K562 (cell line): ENCODE measurements at regions not wholly inside any gene's neighbourhood (a gene's known extent, or its start where the extent isn't known, plus 50 kb on each side); places are given as distances from the start of the nearest gene placed in this dataset.

Experiments
- ATF1 ChIP-seq, 2 experiments: fragments of 450-650 bp in 1 of 2; IDR thresholded peaks; 2 replicates each; pipeline ENCODE4 v1.6.1; 2016; ENCODE audit warnings: missing compliant biosample characterization in 1 of 2, missing genetic modification characterization in 1 of 2
- JUND ChIP-seq, 2 experiments: IDR thresholded peaks; 2 replicates in 1 of 2; 3 replicates in 1 of 2; pipeline ENCODE4 v1.6.1; 2011; ENCODE audit warnings: borderline replicate concordance in 2 of 2, low read depth in 2 of 2, low read length in 2 of 2, improper control_type of control experiment in 1 of 2, missing biosample characterization in 1 of 2, missing genetic modification characterization in 1 of 2, missing genetic modification reagents in 1 of 2
- RBM22 ChIP-seq: fragments of 200-400 bp; formaldehyde crosslinking; IDR thresholded peaks from 2 replicates; pipeline ENCODE4 v1.6.1; 2018; ENCODE audit warnings: low read length, low read depth; ENCODE audit not compliant: poor library complexity, severe bottlenecking
- SPI1 ChIP-seq: IDR thresholded peaks from 2 replicates; pipeline ENCODE4 v1.6.1; 2011; ENCODE audit warnings: low read depth, low read length, control low read depth, borderline replicate concordance
- TF ChIP-seq, protein P1 (sequence below), 2 experiments: fragments of 450-650 bp in 1 of 2; sonication (generic) in 1 of 2; formaldehyde crosslinking in 1 of 2; IDR thresholded peaks; 2 replicates each; pipeline versions ENCODE4 v1.7.1 to v1.9.0; 2016 to 2022; ENCODE audit warnings: inconsistent platforms in 1 of 2, mild to moderate bottlenecking in 1 of 2, missing genetic modification reagents in 1 of 2
- TF ChIP-seq, protein P2 (sequence below), 3 experiments: fragments of 200-800 bp in 1 of 3; fragments of 250-450 bp in 1 of 3; fragments of 450-650 bp in 1 of 3; sonication (Bioruptor Pico) in 1 of 3; sonication (Bioruptor generic) in 1 of 3; formaldehyde crosslinking in 1 of 3; IDR thresholded peaks; 2 replicates each; pipeline versions ENCODE4 v1.6.1 to v1.8.0; 2016 to 2022; ENCODE audit warnings: mild to moderate bottlenecking in 2 of 3, missing genetic modification characterization in 2 of 3, missing compliant biosample characterization in 1 of 3, moderate library complexity in 1 of 3
- TF ChIP-seq, protein P3 (sequence below): IDR thresholded peaks from 3 replicates; pipeline ENCODE4 v1.6.1; 2011; ENCODE audit warnings: borderline replicate concordance, mild to moderate bottlenecking, moderate library complexity; ENCODE audit not compliant: insufficient read length; ENCODE audit errors: extremely low read depth

DNA sequence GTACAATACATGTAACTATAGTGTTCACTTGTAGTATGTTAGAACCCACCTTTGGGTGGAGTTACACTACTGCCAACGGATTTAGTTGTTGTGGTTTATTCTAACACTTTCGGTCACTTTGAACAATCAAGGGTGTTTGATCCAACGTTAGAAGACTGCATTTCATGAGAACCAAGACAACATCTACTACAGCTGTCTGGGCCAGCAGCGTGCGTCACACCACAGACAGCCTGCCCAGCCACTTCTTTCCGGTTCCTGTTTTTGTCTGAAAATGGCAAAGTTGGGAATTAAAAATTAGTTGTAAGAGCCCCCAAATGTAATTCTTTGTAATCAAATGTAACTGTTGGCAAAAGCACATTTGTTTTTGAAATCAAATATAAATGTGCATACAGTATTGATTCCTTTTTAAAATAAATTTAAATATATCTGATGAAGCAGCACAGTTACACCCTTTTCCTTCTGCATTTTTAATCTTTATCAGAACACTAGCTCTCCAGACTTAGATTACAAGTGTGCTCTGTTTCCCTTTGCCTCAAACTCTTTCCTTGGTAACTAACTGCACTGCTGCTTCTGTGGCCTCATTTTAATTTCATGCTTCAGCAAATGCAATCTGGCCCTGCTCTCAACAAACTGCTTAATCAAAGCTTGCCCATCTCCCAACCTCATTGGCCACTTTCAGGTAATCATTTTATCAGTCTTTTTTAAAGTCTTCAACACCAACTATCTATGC, 86.6 kb upstream of the DPH5 start (continued):
- TF ChIP-seq, protein P1, sequence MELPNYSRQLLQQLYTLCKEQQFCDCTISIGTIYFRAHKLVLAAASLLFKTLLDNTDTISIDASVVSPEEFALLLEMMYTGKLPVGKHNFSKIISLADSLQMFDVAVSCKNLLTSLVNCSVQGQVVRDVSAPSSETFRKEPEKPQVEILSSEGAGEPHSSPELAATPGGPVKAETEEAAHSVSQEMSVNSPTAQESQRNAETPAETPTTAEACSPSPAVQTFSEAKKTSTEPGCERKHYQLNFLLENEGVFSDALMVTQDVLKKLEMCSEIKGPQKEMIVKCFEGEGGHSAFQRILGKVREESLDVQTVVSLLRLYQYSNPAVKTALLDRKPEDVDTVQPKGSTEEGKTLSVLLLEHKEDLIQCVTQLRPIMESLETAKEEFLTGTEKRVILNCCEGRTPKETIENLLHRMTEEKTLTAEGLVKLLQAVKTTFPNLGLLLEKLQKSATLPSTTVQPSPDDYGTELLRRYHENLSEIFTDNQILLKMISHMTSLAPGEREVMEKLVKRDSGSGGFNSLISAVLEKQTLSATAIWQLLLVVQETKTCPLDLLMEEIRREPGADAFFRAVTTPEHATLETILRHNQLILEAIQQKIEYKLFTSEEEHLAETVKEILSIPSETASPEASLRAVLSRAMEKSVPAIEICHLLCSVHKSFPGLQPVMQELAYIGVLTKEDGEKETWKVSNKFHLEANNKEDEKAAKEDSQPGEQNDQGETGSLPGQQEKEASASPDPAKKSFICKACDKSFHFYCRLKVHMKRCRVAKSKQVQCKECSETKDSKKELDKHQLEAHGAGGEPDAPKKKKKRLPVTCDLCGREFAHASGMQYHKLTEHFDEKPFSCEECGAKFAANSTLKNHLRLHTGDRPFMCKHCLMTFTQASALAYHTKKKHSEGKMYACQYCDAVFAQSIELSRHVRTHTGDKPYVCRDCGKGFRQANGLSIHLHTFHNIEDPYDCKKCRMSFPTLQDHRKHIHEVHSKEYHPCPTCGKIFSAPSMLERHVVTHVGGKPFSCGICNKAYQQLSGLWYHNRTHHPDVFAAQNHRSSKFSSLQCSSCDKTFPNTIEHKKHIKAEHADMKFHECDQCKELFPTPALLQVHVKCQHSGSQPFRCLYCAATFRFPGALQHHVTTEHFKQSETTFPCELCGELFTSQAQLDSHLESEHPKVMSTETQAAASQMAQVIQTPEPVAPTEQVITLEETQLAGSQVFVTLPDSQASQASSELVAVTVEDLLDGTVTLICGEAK (IDR thresholded peaks at IDR 0.05), result peak; percentile 60
- TF ChIP-seq, protein P1 (CRISPR knock-in tag; IDR thresholded peaks at IDR 0.05), result no peak
- no peak for TF ChIP-seq RBM22
- peak; percentile 86 for TF ChIP-seq SPI1
- TF ChIP-seq, protein P2, sequence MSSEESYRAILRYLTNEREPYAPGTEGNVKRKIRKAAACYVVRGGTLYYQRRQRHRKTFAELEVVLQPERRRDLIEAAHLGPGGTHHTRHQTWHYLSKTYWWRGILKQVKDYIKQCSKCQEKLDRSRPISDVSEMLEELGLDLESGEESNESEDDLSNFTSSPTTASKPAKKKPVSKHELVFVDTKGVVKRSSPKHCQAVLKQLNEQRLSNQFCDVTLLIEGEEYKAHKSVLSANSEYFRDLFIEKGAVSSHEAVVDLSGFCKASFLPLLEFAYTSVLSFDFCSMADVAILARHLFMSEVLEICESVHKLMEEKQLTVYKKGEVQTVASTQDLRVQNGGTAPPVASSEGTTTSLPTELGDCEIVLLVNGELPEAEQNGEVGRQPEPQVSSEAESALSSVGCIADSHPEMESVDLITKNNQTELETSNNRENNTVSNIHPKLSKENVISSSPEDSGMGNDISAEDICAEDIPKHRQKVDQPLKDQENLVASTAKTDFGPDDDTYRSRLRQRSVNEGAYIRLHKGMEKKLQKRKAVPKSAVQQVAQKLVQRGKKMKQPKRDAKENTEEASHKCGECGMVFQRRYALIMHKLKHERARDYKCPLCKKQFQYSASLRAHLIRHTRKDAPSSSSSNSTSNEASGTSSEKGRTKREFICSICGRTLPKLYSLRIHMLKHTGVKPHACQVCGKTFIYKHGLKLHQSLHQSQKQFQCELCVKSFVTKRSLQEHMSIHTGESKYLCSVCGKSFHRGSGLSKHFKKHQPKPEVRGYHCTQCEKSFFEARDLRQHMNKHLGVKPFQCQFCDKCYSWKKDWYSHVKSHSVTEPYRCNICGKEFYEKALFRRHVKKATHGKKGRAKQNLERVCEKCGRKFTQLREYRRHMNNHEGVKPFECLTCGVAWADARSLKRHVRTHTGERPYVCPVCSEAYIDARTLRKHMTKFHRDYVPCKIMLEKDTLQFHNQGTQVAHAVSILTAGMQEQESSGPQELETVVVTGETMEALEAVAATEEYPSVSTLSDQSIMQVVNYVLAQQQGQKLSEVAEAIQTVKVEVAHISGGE (CRISPR knock-in tag; IDR thresholded peaks at IDR 0.05), result 0 out of 6 replicates have a peak, but pooled peaks of 1 of the 3 experiments have one; percentile 24
- no peak for TF ChIP-seq ATF1 (CRISPR knock-in tag; IDR thresholded peaks at IDR 0.05)
- TF ChIP-seq ATF1 (tag; IDR thresholded peaks at IDR 0.05), result peak; percentile 56
- 0 out of 2 replicates have a peak, but pooled peaks have one; percentile 17 for TF ChIP-seq JUND (IDR thresholded peaks at IDR 0.05; ENCODE audit: borderline replicate concordance, low read depth, low read length)
- no peak; the same call in 2 of the 3 replicates for TF ChIP-seq JUND (tag; IDR thresholded peaks at IDR 0.05; ENCODE audit: borderline replicate concordance, low read depth, low read length)
- TF ChIP-seq, protein P3, sequence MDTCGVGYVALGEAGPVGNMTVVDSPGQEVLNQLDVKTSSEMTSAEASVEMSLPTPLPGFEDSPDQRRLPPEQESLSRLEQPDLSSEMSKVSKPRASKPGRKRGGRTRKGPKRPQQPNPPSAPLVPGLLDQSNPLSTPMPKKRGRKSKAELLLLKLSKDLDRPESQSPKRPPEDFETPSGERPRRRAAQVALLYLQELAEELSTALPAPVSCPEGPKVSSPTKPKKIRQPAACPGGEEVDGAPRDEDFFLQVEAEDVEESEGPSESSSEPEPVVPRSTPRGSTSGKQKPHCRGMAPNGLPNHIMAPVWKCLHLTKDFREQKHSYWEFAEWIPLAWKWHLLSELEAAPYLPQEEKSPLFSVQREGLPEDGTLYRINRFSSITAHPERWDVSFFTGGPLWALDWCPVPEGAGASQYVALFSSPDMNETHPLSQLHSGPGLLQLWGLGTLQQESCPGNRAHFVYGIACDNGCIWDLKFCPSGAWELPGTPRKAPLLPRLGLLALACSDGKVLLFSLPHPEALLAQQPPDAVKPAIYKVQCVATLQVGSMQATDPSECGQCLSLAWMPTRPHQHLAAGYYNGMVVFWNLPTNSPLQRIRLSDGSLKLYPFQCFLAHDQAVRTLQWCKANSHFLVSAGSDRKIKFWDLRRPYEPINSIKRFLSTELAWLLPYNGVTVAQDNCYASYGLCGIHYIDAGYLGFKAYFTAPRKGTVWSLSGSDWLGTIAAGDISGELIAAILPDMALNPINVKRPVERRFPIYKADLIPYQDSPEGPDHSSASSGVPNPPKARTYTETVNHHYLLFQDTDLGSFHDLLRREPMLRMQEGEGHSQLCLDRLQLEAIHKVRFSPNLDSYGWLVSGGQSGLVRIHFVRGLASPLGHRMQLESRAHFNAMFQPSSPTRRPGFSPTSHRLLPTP, result no peak
